RPMI8226 (cell line): ENCODE measurements at regions not wholly inside any gene's neighbourhood (a gene's known extent, or its start where the extent isn't known, plus 50 kb on each side); places are given as distances from the start of the nearest gene placed in this dataset.
"Not testable (repeated sequence)": the region's sequence is repeated elsewhere in the genome, so short reads cannot be mapped to it uniquely, and the experiment has no call there.

ENCODE experiments used
- DNase-seq: peaks from one replicate; pipeline ENCODE4 v3.0.0-alpha.2; 2015

DNA sequence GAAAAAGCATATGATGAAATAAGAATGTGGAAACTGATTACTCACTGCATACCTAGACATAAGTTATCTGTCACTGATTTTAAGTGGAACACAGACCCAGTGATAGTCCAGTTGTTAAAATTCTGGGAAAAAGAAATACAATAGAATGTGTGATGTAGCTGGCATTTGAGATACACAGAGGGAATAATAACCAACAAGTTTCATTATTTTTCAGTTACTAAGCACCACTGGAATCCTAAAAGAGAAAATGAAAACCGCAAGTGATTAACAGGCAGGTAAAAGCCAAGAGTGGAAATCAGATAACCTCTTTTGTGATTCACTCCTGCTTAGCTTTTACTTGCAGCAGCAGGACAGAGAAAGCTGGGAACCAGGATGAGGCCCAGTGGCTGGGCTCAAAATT is 994.0 kb upstream of the SEMA6A start:
- no peak for DNase-seq

DNA sequence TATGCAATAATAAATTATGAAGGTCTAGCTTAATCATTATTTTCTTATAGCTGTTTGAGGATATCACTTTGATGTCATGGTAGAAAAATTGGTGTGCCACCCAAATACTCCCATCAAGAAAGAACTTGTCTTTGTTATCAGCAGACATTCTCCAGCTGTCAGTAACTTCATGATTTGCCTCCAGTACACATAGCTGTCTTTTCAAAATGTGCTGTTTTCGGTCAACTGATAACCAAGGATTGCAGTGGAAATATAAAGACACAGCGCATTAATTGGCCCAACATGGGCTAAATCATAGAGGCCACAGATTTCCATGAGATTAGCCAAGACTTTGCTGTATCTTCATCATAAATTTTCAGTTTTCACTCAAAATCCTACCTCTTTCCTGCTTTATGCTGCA is 993.5 kb upstream of the SEMA6A start:
- no peak for DNase-seq

DNA sequence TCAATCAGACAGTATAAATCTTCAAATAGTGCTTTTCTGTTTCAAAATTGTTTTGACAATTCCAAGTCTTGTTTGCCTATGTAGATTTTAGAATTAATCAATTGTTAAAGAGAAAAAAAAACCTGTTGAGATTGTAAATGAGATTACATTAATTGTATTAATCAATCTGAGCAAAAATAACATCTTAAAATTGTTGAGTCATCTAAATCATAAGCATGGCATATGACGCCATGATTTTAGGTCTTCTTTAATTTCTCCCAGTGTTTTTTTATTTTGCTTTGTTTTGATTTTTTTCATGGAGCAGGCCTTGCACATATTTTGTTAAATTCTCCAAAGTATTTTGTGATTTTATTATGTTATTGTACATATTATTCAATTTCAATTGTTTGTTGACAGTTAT is 988.0 kb upstream of the SEMA6A start:
- DNase-seq, result no peak

DNA sequence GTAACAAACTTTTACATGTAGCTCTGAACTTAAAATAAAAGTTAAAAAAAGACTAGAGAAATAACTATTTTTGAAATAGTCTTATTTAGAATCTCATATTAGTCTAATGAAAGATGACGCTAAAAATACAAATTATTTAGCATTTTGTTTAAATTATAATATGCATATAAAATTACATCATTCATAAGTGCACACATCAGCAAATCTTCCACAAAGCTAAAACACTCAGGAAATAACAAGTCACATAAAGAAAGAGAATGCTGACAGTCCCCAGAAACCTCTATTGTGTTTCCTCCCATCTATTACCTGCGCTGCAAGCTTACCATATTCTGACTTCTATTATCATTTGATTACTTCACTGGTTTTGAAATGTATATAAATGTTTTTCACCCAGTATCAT is 986.9 kb upstream of the SEMA6A start:
- no peak for DNase-seq

DNA sequence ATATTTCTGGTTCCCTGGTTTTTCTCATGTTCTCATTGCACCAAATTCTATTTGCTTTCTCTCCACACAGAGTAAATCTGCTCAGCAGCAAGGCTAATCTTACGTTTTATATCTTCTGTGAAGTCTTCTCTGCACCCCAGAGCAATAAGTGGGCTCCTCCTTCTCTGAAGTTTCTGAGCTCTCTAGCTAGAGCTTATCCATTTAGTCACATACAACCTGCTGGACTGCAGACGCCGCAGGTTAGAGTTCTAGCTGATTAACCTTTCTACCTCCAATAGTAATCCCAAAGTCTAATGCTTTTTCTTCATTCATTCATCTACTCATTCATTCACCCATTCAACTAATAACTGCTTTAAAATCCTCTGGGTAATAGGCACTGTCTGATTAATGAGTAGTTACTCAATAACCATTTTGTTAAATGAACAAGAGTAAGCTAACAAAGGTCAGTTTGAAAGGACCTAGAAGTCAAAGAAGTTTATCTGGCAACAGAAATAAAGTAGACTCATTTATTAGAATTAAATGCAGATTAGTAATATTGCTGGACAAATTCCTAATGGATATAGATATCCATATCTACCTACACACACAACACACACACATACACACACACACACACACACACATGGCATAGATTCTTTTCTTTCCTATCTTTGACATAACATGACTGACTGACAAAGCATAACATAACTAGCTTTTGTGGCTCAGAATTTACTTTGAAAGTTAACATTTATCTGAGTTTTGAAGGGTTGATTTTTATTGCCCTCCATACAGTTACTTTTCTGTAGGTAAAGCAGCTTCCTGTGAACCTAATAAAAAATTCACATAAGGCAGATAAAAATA is 984.6 kb upstream of the SEMA6A start:
- no peak for DNase-seq

DNA sequence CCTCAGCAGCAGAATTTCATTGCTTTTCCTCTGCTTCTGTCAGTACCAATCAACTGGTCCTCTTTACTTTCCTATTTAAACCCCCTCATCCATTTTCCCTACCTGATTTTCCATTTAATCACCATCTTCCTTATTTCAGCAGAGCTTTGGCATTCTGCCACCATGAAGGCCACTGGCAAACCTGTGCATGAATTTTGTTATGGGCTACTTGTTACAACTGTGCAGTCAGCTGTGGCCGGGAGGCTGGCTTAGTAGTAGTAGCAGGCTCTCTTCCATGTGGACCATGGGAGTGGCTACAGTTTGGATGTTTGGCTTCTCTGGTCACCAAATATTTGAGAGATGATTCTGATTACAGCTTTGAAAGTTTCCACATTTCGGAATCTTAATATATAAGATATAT is 976.6 kb upstream of the SEMA6A start:
- no peak for DNase-seq

DNA sequence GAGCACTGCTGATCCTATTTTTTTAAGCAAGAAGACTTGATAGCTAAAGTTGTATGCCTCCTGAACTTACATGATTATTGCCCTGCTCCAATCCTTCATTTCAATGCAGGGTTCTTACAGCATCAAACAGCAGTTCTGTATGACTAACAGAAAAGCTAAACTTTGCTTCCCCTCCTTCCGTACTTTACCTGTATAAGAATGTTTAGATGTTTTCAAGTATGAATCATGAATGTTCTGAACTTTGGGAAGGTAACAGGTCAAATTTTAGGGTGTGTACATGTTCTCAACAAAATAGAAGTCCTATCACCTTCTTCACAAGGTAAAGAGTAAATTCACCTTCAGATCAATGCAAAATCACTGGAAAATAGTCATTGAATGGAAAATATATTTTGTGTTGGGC is 972.6 kb upstream of the SEMA6A start:
- no peak for DNase-seq

DNA sequence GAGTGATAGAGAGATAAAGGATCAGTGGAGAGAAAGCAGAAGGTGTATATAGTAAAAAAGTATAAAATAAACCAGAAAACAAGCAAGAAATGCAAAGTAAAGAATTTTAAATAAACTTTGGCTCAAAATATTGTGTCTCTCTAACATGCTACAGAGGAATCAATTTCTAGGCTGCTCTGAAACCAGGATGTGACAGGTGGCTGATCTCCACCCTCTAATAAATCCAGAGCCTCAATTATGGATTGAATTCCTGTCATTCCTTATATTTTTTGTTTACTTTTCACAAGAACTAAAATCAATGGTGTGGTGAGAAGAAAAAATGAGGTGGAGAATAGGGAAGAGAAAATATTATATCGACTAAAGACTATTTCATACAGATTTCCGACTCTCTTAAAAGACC is 965.1 kb upstream of the SEMA6A start:
- no peak for DNase-seq

DNA sequence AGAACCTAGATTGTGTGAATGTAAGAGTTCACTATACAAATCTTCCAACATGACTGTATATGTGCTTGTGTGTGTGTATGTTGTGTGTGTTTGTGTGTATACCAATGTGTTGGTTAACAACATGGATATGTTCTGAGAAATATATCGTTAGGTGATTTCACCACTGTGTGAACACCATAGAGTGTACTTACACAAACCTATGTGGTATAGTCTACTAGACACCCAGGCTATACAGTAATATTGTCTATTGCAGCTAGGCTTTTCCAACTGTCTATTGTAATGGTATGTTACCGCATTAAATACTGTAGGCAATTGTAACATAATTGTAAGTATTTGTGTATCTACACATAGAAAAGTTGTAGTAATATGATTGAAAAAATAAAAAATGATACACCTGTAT is 959.2 kb upstream of the SEMA6A start:
- DNase-seq, result no peak

DNA sequence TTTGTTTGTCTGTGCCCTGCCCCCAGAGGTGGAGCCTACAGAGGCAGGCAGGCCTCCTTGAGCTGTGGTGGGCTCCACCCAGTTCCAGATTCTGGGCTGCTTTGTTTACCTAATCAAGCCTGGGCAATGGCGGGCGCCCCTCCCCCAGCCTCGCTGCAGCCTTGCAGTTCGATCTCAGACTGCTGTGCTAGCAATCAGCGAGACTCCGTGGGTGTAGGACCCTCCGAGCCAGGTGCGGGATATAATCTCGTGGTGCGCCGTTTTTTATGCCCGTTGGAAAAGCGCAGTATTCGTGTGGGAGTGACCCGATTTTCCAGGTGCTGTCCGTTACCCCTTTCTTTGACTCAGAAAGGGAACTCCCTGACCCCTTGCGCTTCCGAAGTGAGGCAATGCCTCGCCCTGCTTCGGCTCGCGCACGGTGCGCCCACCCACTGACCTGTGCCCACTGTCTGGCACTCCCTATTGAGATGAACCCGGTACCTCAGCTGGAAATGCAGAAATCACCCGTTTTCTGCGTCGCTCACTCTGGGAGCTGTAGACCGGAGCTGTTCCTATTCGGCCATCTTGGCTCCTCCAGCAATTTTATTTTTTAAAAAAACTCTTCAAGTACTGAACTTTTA is 958.5 kb upstream of the SEMA6A start:
- not testable (repeated sequence) for DNase-seq

DNA sequence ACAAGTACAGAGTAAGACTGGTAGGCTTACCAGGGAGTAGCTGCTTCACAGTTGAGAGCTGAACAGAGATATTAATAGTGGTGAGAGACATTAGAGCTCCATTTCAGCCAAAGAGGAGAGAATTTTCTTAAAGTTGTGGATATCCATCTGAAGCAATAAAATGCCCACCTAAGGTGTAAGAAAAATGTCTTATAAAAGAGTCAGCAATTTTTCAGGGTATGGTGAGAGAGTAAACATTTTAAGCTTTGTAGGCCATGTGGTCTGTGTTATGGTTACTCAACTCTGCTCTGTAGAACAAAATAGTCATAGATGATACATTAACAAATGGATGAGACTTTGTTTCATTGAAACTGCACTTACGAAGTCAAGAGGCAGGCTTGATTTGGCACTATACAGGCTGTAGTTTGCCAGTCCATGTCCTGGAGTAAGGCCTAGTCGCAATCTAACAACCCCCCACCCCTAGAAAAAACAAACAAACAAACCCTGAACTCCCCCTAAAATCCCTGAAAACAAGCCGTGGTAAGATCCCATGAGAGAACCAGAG is 945.4 kb upstream of the SEMA6A start:
- DNase-seq, result no peak

DNA sequence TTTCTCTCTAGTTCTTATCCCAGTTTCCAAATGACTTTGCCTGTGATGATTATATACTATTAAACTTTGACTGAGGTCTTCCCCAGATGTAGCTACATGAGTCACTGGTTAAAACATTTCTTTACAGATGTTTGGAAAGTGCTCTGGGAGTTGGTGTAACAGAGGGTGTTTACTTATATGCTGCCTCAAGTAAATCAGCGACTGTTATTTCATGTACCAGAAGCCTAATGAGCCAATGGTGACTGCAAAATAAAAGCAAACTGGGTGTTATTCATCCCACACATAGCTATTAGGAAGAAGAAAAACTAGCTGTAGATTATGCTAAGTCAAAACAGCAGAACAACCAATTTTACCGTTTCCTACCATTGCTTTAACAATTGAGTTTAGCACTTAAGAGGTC is 929.7 kb upstream of the SEMA6A start:
- no peak for DNase-seq

DNA sequence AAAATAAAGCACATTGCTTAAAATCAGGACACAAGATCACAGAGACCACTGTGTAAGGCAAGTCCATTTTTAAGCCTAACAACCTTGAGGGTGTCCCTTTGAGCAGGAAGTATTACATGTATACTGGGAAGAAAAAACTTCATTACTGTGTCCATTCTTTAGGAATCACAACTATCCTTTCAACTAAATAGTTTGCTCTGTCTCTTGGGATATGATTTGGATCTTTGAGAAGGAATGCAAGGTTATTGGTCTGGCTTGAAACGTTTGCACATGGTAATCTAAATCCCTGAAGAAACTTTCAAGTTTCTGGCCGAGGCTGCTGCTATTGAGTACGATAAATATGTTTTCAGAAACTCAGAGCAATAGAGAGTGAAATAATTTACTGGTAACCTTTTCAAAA is 923.0 kb upstream of the SEMA6A start:
- DNase-seq, result no peak

DNA sequence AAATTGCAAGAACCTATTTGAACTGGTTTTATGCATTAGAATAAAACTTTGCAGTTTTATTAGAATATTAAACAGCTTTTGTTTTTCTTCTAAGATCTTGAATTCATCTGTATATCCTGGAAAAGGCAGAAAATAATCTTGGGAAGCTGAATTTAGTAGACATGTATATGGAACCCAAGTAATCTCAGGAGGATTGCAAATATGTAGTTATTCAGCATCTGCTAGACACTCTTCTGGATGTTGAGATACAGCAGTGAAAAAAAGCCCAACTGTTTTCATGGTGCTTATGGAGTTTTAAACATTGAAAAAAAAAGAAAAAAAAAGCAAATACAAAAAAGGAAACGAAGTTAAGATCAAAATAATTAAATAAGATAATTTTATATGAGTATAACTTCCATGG is 922.2 kb upstream of the SEMA6A start:
- no peak for DNase-seq

DNA sequence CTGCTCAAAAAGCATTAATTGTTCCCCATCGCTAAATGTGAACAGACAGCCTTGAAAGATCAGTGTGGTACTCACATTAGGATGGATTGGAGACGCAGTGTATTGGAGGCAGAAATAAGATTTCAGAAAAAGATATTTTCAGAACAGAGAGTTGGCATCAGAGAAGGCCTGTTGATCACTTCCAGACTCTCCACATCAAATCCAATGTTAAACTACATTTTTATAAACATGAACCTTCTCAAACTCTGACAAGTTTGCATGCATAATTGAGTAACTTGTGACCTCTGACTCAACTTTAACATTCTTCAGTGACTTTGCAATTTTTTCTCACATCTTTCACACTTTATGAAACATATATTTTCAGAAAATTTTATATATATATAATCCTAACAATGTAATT is 919.6 kb upstream of the SEMA6A start:
- DNase-seq, result no peak

DNA sequence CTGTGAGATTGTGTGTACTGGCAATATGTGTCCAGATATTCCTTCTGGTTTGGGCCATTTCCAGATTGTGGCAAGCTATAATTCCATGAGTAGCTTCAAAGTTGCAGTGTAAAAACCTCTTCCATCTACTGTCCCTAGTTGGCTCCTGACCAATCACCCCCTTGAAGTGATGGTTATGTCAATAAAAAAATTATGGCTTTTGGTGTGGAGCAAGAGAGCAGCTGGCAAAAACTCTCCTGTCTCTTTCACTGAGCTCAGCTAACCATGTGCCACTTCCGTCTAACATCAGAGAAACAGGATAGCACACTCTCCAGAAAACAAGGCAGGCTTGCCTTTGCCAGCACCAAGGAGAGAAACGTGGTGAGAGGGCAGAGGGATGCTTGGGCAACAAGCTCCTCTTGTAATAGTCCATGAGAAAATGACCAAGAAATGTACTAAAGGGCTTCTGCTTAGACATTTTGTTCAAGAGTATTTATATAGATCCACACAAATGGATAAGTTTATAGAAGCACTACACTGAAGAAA is 914.4 kb upstream of the SEMA6A start:
- DNase-seq, result no peak

DNA sequence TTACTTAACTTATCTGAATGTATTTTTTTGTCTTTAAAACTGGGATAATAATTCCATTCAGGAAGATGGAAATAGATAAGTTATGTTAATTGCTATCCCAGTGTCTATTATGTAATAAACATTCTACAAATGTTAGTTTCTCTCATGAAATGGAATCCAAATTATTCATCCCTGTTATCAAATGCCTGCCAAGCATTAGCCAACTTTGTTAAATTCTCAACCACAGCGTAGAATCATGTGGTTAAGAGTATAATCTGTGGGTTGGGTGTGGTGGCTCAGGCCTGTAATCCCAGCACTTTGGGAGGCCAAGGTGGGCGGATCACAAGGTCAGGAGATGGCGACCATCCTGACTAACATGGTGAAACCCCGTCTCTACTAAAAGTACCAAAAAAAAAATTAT is 912.9 kb upstream of the SEMA6A start:
- DNase-seq, result no peak

DNA sequence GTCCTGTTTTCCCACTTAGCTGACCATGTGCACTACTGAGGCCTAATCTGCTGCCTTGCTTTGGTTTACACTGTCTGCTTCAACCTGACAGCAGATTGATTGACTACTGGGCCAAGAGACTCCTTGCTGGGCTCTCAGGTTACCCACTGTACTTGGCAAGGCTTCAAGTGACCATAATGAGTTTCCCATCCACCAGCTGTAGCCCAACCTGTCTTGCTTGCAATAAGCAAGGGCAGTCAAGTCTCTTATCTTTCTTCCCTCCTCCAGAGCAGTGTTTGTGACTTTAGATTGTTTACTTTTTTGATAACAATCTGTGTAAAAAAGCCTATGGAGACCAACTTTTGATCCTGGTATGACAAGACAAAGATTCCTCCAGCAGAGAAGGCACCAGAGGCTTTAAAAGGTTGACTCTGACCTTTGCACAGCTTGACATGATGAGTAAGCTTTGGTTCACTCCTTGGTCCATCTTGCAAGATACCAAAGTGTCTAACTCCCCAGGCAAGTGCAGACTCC is 912.3 kb upstream of the SEMA6A start:
- DNase-seq, result no peak

DNA sequence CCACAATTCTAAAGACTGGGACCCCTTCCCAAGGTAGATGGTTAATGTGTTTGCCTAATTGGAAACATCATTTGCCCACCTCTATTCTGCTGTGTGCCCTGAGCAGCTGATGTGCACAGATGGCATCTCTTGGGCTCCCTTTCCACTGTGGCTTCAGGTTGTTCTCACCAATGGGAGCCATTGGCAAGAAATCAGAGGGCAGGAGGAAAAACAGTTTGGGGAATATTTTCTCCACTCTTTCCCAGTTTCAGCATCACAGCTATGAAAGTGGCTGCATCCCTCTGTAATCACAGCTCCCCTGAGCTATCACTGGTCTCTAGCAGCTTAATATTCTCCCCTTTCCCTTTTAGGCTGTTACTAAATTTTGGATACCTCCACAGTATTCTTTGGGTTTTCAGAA is 911.6 kb upstream of the SEMA6A start:
- DNase-seq, result no peak

DNA sequence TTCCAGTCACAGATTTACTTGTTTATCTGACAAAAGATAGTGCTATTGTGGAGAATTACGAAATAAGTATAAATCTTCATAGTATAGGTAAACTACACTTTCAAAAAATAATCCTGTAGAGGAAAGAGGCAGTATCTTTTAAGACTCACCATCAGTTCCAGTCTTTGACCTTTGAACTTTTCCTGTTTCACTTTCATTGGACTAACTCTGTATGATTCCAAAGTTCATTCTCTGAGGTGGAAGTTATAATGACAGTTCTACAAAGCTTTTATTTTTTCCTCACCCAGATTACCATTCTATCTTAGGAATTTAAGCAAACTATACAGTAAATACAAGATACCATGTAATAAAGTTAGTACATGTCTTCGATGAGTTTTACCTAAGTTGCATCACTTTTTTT is 901.3 kb upstream of the SEMA6A start:
- DNase-seq, result no peak

DNA sequence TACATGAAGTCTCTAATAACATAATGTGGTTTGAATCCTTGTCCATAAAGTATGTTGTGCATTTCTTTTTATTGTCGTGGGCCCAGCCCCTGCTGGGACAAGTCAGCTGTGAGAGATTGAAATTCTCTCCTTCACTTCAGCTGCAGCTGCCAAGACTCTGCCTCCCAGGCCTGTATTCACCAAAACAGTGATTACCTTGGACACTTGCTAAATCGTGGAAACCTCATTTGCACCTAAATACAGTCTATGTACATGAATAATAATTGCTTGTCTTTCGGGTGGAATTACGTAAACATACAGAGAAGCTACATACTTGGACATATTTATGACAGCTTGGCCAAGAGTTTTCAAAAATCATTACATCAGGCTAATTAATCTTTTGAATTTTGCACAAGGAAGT is 898.5 kb upstream of the SEMA6A start:
- DNase-seq, result no peak

DNA sequence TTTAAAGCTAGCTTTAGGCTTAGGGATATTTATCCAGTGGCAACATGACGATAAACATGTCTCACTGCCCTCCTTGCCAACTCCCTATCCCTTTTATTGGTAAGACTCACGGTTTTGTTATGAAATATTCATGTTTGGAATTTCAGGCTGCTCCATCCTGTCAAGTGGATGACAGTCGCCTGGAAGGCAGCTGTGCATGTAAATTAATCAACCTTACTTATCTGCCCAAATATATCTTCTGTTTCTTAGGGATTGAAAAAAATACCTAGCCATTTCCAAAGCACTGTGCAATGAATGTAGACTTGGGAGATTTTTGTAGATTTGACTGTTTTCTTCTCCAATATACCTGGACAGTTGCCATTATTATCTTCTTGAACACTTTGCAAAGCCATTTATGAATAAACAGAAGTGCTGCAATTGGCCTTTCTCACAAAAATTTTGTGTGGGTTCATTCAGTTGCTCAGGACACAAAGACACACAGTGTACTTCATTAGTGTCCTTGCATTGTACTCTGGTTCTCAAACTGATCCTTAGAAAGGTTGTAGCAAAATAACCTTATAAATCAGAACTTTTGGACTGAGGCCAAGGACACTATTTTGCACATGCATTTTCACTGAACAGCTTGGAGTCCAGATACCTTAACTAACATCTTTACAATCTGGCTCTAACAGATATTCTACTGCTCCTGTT is 889.4 kb upstream of the SEMA6A start:
- DNase-seq, result peak; percentile 17

DNA sequence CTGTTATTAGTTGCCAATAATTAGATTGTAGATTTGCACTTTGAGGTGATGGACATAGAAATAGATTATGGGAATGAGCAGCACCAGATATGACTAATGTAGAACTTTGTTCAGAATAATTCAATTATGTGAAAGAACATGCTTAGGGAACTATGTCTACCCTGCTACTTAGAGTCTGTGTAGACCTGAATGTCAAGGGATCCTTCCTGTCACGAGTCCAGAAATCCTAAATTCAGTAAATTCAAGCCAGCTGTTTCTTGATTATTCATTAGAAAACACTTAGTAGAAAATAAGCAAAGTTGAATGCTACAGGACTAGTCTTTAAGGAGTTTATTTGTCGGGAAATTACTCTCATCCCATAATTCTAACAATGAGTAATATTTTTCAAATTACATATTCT is 887.3 kb upstream of the SEMA6A start:
- peak; percentile 12 for DNase-seq

DNA sequence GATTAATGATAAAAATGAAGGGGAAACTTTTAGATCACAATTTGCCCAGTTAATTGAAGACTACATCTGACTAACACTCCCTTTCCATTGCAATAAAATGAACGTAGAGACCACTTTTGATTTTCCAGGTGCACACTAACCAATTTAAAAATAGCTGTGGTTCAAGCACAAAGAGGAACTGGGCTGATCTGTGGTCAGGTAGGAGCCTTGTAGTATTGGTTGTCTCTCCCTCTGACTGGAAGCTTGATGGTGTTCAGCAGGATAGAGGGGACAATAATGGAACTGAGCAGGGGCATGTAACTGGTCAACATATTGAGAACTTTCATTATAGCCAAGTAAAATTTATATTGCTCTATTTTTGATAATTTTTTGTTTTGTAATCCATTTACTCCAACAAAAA is 886.8 kb upstream of the SEMA6A start:
- peak; percentile 85 for DNase-seq
